ENCODE measurements at regions not wholly inside any gene's neighbourhood (a gene's known extent, or its start where the extent isn't known, plus 50 kb on each side); places are given as distances from the start of the nearest gene placed in this dataset.

- Histone ChIP-seq H3K9me3 (replicated peaks in 1 of 2; ENCODE audit: control insufficient read depth in 2 of 2, insufficient read depth in 1 of 2, low read depth in 1 of 2, low read length in 2 of 2) (no peaks in the 10 kb centered on the region), H3K4me2 (ENCODE audit: insufficient read depth, low read length, poor library complexity, severe bottlenecking) (no peak overlapping the region), H3K18ac (ENCODE audit: low read length) (no peak overlapping the region), H2AFZ (ENCODE audit: low read length) (no peak overlapping the region), H3K23ac (ENCODE audit: low read depth, low read length, poor library complexity) (no peak overlapping the region), H2BK15ac (ENCODE audit: low read length) (no peak overlapping the region), H3K36me3 (replicated peaks in 1 of 2; ENCODE audit: control insufficient read depth in 2 of 2, insufficient read depth in 2 of 2, low read length in 2 of 2) (no peaks in the 10 kb centered on the region), H3K79me1 (ENCODE audit: low read depth, low read length) (no peaks in the 10 kb centered on the region), H3K4me3 (ENCODE audit: low read length in 2 of 2) (no peak overlapping the region), H2BK5ac (ENCODE audit: low read length) (no peak overlapping the region), H2BK120ac (ENCODE audit: low read depth, low read length) (no peak overlapping the region), H4K8ac (ENCODE audit: low read depth, low read length) (no peak overlapping the region), H2BK12ac (ENCODE audit: low read length) (no peak overlapping the region), H3K9ac (ENCODE audit: low read depth, low read length, poor library complexity) (no peak overlapping the region), H3K27ac (replicated peaks; ENCODE audit: low read length) (no peak overlapping the region), H3K4ac (ENCODE audit: low read length) (no peak overlapping the region), H3K4me1 (ENCODE audit: control insufficient read depth in 2 of 2, insufficient read depth in 1 of 2, low read depth in 1 of 2, low read length in 2 of 2) (no peaks in the 10 kb centered on the region), H4K91ac (ENCODE audit: low read depth, low read length, poor library complexity) (no peak overlapping the region), H3K14ac (ENCODE audit: low read length) (no peak overlapping the region), H3K27me3 (ENCODE audit: control insufficient read depth in 3 of 3, insufficient read depth in 3 of 3, low read depth in 1 of 3, low read length in 3 of 3) (no peaks in the 10 kb centered on the region), H2AK5ac (ENCODE audit: low read depth, low read length) (no peak overlapping the region)
- no peak for DNase-seq (ENCODE audit: low spot score)
- WGBS, 2 donors (ENCODE audit: extremely low coverage in 2 of 2, insufficient read length in 2 of 2, insufficient replicate concordance in 1 of 2): no CpG with 5 or more reads among the region's 6 CpGs
Observed at GRCh38 chr18:39200153-39200552, 1634.6 kb upstream of the CELF4 start.

- no peaks in the 10 kb centered on the region for H3K79me1 ChIP-seq (ENCODE audit: low read depth, low read length)
- no peak overlapping the region for H3K23ac ChIP-seq (ENCODE audit: low read depth, low read length, poor library complexity)
- no peak overlapping the region for H3K4me3 ChIP-seq (ENCODE audit: low read length in 2 of 2)
Observed at GRCh38 chr18:39199231-39199855, 1633.7 kb upstream of the CELF4 start.

DNA sequence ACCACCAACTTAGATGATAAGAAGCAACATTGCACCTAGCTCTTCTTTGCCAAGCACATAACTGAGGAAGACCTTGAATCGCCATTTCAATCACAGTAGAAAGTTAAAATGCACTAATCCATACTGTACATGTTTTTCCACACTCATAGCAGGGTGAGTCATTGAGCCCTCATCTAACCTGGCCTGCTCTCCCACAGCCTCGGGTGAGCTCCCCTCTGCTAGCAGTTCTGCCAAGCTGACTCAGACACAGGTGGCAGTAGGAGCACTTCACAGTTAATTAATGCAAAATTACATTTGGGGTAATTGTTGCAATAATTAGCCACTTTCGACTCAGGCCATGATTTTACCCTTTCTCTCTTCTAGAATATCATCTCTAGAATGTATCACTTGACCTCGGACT, 1632.8 kb upstream of the CELF4 start:
- Histone ChIP-seq H3K9ac (ENCODE audit: low read depth, low read length, poor library complexity) (no peak overlapping the region), H2AK5ac (ENCODE audit: low read depth, low read length) (no peak overlapping the region), H3K27me3 (ENCODE audit: control insufficient read depth in 3 of 3, insufficient read depth in 3 of 3, low read depth in 1 of 3, low read length in 3 of 3) (no peaks in the 10 kb centered on the region), H3K9me3 (replicated peaks in 1 of 2; ENCODE audit: control insufficient read depth in 2 of 2, insufficient read depth in 1 of 2, low read depth in 1 of 2, low read length in 2 of 2) (no peaks in the 10 kb centered on the region), H4K8ac (ENCODE audit: low read depth, low read length) (no peak overlapping the region), H3K79me1 (ENCODE audit: low read depth, low read length) (no peaks in the 10 kb centered on the region), H2BK15ac (ENCODE audit: low read length) (no peak overlapping the region), H3K36me3 (replicated peaks in 1 of 2; ENCODE audit: control insufficient read depth in 2 of 2, insufficient read depth in 2 of 2, low read length in 2 of 2) (no peaks in the 10 kb centered on the region), H3K4ac (ENCODE audit: low read length) (no peak overlapping the region), H3K4me1 (ENCODE audit: control insufficient read depth in 2 of 2, insufficient read depth in 1 of 2, low read depth in 1 of 2, low read length in 2 of 2) (no peaks in the 10 kb centered on the region), H3K14ac (ENCODE audit: low read length) (no peak overlapping the region), H3K27ac (replicated peaks; ENCODE audit: low read length) (no peak overlapping the region), H3K18ac (ENCODE audit: low read length) (no peak overlapping the region), H3K4me2 (ENCODE audit: insufficient read depth, low read length, poor library complexity, severe bottlenecking) (no peak overlapping the region), H3K4me3 (ENCODE audit: low read length in 2 of 2) (no peak overlapping the region), H4K91ac (ENCODE audit: low read depth, low read length, poor library complexity) (no peak overlapping the region), H2BK120ac (ENCODE audit: low read depth, low read length) (no peak overlapping the region), H2AFZ (ENCODE audit: low read length) (no peak overlapping the region), H2BK5ac (ENCODE audit: low read length) (no peak overlapping the region), H2BK12ac (ENCODE audit: low read length) (no peak overlapping the region), H3K23ac (ENCODE audit: low read depth, low read length, poor library complexity) (no peak overlapping the region)
- no CpG with 5 or more reads among the region's 4 CpGs for WGBS, 2 donors (ENCODE audit: extremely low coverage in 2 of 2, insufficient read length in 2 of 2, insufficient replicate concordance in 1 of 2)
- no peak for DNase-seq (ENCODE audit: low spot score)

More at GRCh38 chr18:39199231-39199855, 1633.7 kb upstream of the CELF4 start:
- WGBS, 2 donors (ENCODE audit: extremely low coverage in 2 of 2, insufficient read length in 2 of 2, insufficient replicate concordance in 1 of 2): no CpG with 5 or more reads among the region's 5 CpGs
- Histone ChIP-seq H2BK120ac (ENCODE audit: low read depth, low read length) (no peak overlapping the region), H2BK5ac (ENCODE audit: low read length) (no peak overlapping the region), H3K14ac (ENCODE audit: low read length) (no peak overlapping the region), H3K4me2 (ENCODE audit: insufficient read depth, low read length, poor library complexity, severe bottlenecking) (no peak overlapping the region), H2AK5ac (ENCODE audit: low read depth, low read length) (no peak overlapping the region), H3K36me3 (replicated peaks in 1 of 2; ENCODE audit: control insufficient read depth in 2 of 2, insufficient read depth in 2 of 2, low read length in 2 of 2) (no peaks in the 10 kb centered on the region), H4K91ac (ENCODE audit: low read depth, low read length, poor library complexity) (no peak overlapping the region), H2AFZ (ENCODE audit: low read length) (no peak overlapping the region), H3K4ac (ENCODE audit: low read length) (no peak overlapping the region), H3K4me1 (ENCODE audit: control insufficient read depth in 2 of 2, insufficient read depth in 1 of 2, low read depth in 1 of 2, low read length in 2 of 2) (no peaks in the 10 kb centered on the region), H3K27me3 (ENCODE audit: control insufficient read depth in 3 of 3, insufficient read depth in 3 of 3, low read depth in 1 of 3, low read length in 3 of 3) (no peaks in the 10 kb centered on the region), H3K9ac (ENCODE audit: low read depth, low read length, poor library complexity) (no peak overlapping the region), H2BK12ac (ENCODE audit: low read length) (no peak overlapping the region), H4K8ac (ENCODE audit: low read depth, low read length) (no peak overlapping the region), H2BK15ac (ENCODE audit: low read length) (no peak overlapping the region), H3K9me3 (replicated peaks in 1 of 2; ENCODE audit: control insufficient read depth in 2 of 2, insufficient read depth in 1 of 2, low read depth in 1 of 2, low read length in 2 of 2) (no peaks in the 10 kb centered on the region), H3K18ac (ENCODE audit: low read length) (no peak overlapping the region), H3K27ac (replicated peaks; ENCODE audit: low read length) (no peak overlapping the region)
- DNase-seq (ENCODE audit: low spot score): no peak

GRCh38 chr18:39191931-39192330, 1626.3 kb upstream of the CELF4 start:
- H2BK12ac ChIP-seq (ENCODE audit: low read length): no peak overlapping the region
- H3K23ac ChIP-seq (ENCODE audit: low read depth, low read length, poor library complexity): no peak overlapping the region
- no peak overlapping the region for H2BK120ac ChIP-seq (ENCODE audit: low read depth, low read length)
- H3K4me2 ChIP-seq (ENCODE audit: insufficient read depth, low read length, poor library complexity, severe bottlenecking): no peak overlapping the region
- H3K14ac ChIP-seq (ENCODE audit: low read length): no peak overlapping the region
- no peak overlapping the region for H3K4ac ChIP-seq (ENCODE audit: low read length)
- H2AFZ ChIP-seq (ENCODE audit: low read length): no peak overlapping the region
- no peak overlapping the region for H3K18ac ChIP-seq (ENCODE audit: low read length)
- no peak overlapping the region for H3K4me3 ChIP-seq (ENCODE audit: low read length in 2 of 2)
- H4K91ac ChIP-seq (ENCODE audit: low read depth, low read length, poor library complexity): no peak overlapping the region
- H2BK5ac ChIP-seq (ENCODE audit: low read length): no peak overlapping the region
- H4K8ac ChIP-seq (ENCODE audit: low read depth, low read length): no peak overlapping the region
- peaks cover 0 to 3% of the 10 kb centered on the region in 2 donors for H3K4me1 ChIP-seq (ENCODE audit: control insufficient read depth in 2 of 2, insufficient read depth in 1 of 2, low read depth in 1 of 2, low read length in 2 of 2)
- H3K9me3 ChIP-seq (replicated peaks in 1 of 2; ENCODE audit: control insufficient read depth in 2 of 2, insufficient read depth in 1 of 2, low read depth in 1 of 2, low read length in 2 of 2): no peaks in the 10 kb centered on the region
- no peaks in the 10 kb centered on the region for H3K27me3 ChIP-seq (ENCODE audit: control insufficient read depth in 3 of 3, insufficient read depth in 3 of 3, low read depth in 1 of 3, low read length in 3 of 3)
- H3K27ac ChIP-seq (replicated peaks; ENCODE audit: low read length): no peak overlapping the region
- H3K79me1 ChIP-seq (ENCODE audit: low read depth, low read length): no peaks in the 10 kb centered on the region
- no peak overlapping the region for H2BK15ac ChIP-seq (ENCODE audit: low read length)
- H3K9ac ChIP-seq (ENCODE audit: low read depth, low read length, poor library complexity): no peak overlapping the region
- no peaks in the 10 kb centered on the region for H3K36me3 ChIP-seq (replicated peaks in 1 of 2; ENCODE audit: control insufficient read depth in 2 of 2, insufficient read depth in 2 of 2, low read length in 2 of 2)
- WGBS, 2 donors (ENCODE audit: extremely low coverage in 2 of 2, insufficient read length in 2 of 2, insufficient replicate concordance in 1 of 2): no CpG with 5 or more reads among the region's 1 CpG
- H2AK5ac ChIP-seq (ENCODE audit: low read depth, low read length): no peak overlapping the region
- DNase-seq (ENCODE audit: low spot score): no peak

Data from neuronal stem cell (in vitro differentiated cells).